ENCODE measurements at regions not wholly inside any gene's neighbourhood (a gene's known extent, or its start where the extent isn't known, plus 50 kb on each side); places are given as distances from the start of the nearest gene placed in this dataset.

DNA sequence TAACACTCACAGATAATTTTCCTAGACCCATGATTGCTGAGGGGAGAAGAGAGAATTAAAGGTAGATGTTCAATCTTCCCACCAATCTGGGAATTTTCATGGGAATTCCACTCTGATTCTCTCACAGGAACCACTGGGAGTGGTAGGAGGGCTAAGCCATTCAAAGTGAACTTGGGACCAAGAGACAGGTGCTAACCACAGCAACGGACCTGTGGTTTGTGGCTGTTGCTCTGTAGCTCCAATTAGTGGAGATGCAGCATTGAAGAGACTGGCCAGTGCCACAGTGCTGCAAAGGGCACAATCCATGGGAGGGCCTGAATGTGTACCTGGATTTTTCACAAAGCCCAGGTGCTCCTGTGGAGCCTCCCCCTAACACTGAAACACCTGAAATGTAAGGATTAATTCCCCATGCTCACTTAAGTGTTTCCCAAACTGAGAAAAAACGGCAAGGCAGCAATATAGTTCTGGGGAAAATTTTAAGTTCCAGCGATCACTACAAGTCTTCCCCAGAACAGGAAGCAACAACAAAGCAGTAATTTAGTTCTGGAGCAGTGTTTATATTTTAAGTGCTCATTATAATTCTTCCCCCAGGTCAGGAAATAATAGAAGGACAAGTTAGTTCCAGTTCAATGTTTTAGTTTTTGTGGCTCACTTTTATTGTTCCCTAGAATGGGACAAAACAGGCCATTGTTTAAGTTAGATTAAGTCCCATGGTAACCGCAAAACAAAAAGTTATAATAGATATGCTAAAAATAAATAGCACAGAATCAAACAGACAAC is 1045.8 kb downstream of the CNTNAP5 start:
- Mint-ChIP-seq H3K27ac (no peak overlapping the region), H3K36me3 (ENCODE audit: low read depth) (peaks cover 6% of the 10 kb centered on the region; the same call in 2 of the 3 replicates), H3K4me1 (no peaks in the 10 kb centered on the region), H3K27me3 (ENCODE audit: insufficient read depth, low read depth, poor library complexity) (no peaks in the 10 kb centered on the region), H3K4me3 (no peak overlapping the region), H3K9me3 (peaks cover 18% of the 10 kb centered on the region)
- no peak for TF ChIP-seq EZH2phosphoT487 (IDR thresholded peaks at IDR 0.05; ENCODE audit: unreplicated experiment)
- TF ChIP-seq STAT1 (IDR thresholded peaks at IDR 0.05; ENCODE audit: unreplicated experiment): no peak
- no peak for TF ChIP-seq NANOG (IDR thresholded peaks at IDR 0.05; ENCODE audit: borderline replicate concordance)
- TF ChIP-seq CREB1 (CRISPR knock-in tag; IDR thresholded peaks at IDR 0.05; ENCODE audit: low read depth): no peak
- TF ChIP-seq, protein P1, sequence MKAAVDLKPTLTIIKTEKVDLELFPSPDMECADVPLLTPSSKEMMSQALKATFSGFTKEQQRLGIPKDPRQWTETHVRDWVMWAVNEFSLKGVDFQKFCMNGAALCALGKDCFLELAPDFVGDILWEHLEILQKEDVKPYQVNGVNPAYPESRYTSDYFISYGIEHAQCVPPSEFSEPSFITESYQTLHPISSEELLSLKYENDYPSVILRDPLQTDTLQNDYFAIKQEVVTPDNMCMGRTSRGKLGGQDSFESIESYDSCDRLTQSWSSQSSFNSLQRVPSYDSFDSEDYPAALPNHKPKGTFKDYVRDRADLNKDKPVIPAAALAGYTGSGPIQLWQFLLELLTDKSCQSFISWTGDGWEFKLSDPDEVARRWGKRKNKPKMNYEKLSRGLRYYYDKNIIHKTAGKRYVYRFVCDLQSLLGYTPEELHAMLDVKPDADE (IDR thresholded peaks at IDR 0.05): no peak
- no peak for TF ChIP-seq JUNB (IDR thresholded peaks at IDR 0.05; ENCODE audit: unreplicated experiment)
- no peak for TF ChIP-seq ZNF331 (CRISPR knock-in tag; IDR thresholded peaks at IDR 0.05; ENCODE audit: low read depth)
- no peak overlapping the region for H3K4me3 ChIP-seq
- H3K36me3 ChIP-seq (ENCODE audit: insufficient read depth): peaks cover 7% of the 10 kb centered on the region; the same call in 1 of the 2 replicates
- H3K27ac ChIP-seq (ENCODE audit: low read depth): no peak overlapping the region
- H3K79me2 ChIP-seq (replicated peaks; ENCODE audit: insufficient read depth): no peaks in the 10 kb centered on the region
- peak; percentile 37; the same call in 2 of the 3 replicates for ATAC-seq
- H2AFZ ChIP-seq: peak overlapping the region; percentile 58; the same call in 1 of the 2 replicates
- H3K4me2 ChIP-seq: no peak overlapping the region
- DNase-seq (ENCODE audit: low spot score): peak; percentile 3
- H3K9me2 ChIP-seq (ENCODE audit: insufficient read depth): no peaks in the 10 kb centered on the region
- no peaks in the 10 kb centered on the region for H3F3A ChIP-seq (replicated peaks; ENCODE audit: low read depth)
- no peaks in the 10 kb centered on the region for H3K27me3 ChIP-seq (ENCODE audit: insufficient read depth)
- no peaks in the 10 kb centered on the region for H4K20me1 ChIP-seq (replicated peaks; ENCODE audit: insufficient read depth)
- H3K4me1 ChIP-seq (ENCODE audit: insufficient read depth): no peaks in the 10 kb centered on the region

DNA sequence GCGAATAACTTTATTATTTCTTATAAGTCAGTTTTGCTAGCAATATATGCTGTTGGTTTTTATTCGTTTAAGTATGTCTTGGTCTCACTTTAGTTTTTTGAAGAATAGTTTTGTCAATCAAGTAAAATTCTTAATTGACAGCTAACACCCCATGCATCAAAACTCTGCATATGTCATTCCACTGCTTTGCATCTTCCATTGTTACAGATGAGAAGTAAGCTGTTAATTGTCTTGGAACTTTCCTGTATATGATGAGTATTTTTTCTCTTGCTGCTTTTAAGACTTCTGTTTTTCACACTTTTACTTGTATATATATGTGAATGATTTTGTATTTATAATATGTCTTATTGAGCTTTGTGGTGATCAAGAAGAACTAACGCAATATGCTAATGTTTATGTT is 1048.4 kb downstream of the CNTNAP5 start:
- Histone ChIP-seq H3K36me3 (ENCODE audit: insufficient read depth) (peaks cover 7% of the 10 kb centered on the region; the same call in 1 of the 2 replicates), H3K79me2 (replicated peaks; ENCODE audit: insufficient read depth) (no peaks in the 10 kb centered on the region), H3K4me2 (no peak overlapping the region), H3K27me3 (ENCODE audit: insufficient read depth) (no peaks in the 10 kb centered on the region), H3K27ac (ENCODE audit: low read depth) (no peak overlapping the region), H3K9me2 (ENCODE audit: insufficient read depth) (no peaks in the 10 kb centered on the region), H3F3A (replicated peaks; ENCODE audit: low read depth) (no peaks in the 10 kb centered on the region), H3K4me3 (no peak overlapping the region), H4K20me1 (replicated peaks; ENCODE audit: insufficient read depth) (no peaks in the 10 kb centered on the region), H3K4me1 (ENCODE audit: insufficient read depth) (no peaks in the 10 kb centered on the region), H2AFZ (no peak overlapping the region)
- no peak for DNase-seq (ENCODE audit: low spot score)
- Mint-ChIP-seq H3K27me3 (ENCODE audit: insufficient read depth, low read depth, poor library complexity) (peaks cover 4% of the 10 kb centered on the region), H3K27ac (no peak overlapping the region), H3K4me1 (no peaks in the 10 kb centered on the region), H3K36me3 (ENCODE audit: low read depth) (peaks cover 9% of the 10 kb centered on the region; the same call in 2 of the 3 replicates), H3K4me3 (no peak overlapping the region), H3K9me3 (peaks cover 28% of the 10 kb centered on the region)
- no peak for TF ChIP-seq STAT1 (IDR thresholded peaks at IDR 0.05; ENCODE audit: unreplicated experiment)
- TF ChIP-seq NANOG (IDR thresholded peaks at IDR 0.05; ENCODE audit: borderline replicate concordance): no peak
- TF ChIP-seq ZNF331 (CRISPR knock-in tag; IDR thresholded peaks at IDR 0.05; ENCODE audit: low read depth): no peak
- TF ChIP-seq EZH2 (IDR thresholded peaks at IDR 0.05; ENCODE audit: low read depth, unreplicated experiment): no peak
- TF ChIP-seq, protein P2, sequence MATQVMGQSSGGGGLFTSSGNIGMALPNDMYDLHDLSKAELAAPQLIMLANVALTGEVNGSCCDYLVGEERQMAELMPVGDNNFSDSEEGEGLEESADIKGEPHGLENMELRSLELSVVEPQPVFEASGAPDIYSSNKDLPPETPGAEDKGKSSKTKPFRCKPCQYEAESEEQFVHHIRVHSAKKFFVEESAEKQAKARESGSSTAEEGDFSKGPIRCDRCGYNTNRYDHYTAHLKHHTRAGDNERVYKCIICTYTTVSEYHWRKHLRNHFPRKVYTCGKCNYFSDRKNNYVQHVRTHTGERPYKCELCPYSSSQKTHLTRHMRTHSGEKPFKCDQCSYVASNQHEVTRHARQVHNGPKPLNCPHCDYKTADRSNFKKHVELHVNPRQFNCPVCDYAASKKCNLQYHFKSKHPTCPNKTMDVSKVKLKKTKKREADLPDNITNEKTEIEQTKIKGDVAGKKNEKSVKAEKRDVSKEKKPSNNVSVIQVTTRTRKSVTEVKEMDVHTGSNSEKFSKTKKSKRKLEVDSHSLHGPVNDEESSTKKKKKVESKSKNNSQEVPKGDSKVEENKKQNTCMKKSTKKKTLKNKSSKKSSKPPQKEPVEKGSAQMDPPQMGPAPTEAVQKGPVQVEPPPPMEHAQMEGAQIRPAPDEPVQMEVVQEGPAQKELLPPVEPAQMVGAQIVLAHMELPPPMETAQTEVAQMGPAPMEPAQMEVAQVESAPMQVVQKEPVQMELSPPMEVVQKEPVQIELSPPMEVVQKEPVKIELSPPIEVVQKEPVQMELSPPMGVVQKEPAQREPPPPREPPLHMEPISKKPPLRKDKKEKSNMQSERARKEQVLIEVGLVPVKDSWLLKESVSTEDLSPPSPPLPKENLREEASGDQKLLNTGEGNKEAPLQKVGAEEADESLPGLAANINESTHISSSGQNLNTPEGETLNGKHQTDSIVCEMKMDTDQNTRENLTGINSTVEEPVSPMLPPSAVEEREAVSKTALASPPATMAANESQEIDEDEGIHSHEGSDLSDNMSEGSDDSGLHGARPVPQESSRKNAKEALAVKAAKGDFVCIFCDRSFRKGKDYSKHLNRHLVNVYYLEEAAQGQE (IDR thresholded peaks at IDR 0.05; ENCODE audit: unreplicated experiment): no peak
- TF ChIP-seq JUNB (IDR thresholded peaks at IDR 0.05; ENCODE audit: unreplicated experiment): no peak
- TF ChIP-seq EZH2phosphoT487 (IDR thresholded peaks at IDR 0.05; ENCODE audit: unreplicated experiment): no peak
- TF ChIP-seq CREB1 (CRISPR knock-in tag; IDR thresholded peaks at IDR 0.05; ENCODE audit: low read depth): no peak
- TF ChIP-seq, protein P1 (IDR thresholded peaks at IDR 0.05): no peak
- TF ChIP-seq, protein P3, sequence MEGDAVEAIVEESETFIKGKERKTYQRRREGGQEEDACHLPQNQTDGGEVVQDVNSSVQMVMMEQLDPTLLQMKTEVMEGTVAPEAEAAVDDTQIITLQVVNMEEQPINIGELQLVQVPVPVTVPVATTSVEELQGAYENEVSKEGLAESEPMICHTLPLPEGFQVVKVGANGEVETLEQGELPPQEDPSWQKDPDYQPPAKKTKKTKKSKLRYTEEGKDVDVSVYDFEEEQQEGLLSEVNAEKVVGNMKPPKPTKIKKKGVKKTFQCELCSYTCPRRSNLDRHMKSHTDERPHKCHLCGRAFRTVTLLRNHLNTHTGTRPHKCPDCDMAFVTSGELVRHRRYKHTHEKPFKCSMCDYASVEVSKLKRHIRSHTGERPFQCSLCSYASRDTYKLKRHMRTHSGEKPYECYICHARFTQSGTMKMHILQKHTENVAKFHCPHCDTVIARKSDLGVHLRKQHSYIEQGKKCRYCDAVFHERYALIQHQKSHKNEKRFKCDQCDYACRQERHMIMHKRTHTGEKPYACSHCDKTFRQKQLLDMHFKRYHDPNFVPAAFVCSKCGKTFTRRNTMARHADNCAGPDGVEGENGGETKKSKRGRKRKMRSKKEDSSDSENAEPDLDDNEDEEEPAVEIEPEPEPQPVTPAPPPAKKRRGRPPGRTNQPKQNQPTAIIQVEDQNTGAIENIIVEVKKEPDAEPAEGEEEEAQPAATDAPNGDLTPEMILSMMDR (conservative IDR thresholded peaks at IDR 0.05; ENCODE audit: low read depth in 2 of 2): no peak
- ATAC-seq: no peak
